Kidney capillary endothelial cell (primary cell): ENCODE measurements at regions not wholly inside any gene's neighbourhood (a gene's known extent, or its start where the extent isn't known, plus 50 kb on each side); places are given as distances from the start of the nearest gene placed in this dataset.
A peak's percentile ranks its signal among the peaks of the same experiment; 100 is the strongest.

Experiments used
- DNase-seq: peaks from one replicate; pipeline ENCODE4 v3.0.0-alpha.2; 2018; ENCODE audit warnings: low spot score

DNA sequence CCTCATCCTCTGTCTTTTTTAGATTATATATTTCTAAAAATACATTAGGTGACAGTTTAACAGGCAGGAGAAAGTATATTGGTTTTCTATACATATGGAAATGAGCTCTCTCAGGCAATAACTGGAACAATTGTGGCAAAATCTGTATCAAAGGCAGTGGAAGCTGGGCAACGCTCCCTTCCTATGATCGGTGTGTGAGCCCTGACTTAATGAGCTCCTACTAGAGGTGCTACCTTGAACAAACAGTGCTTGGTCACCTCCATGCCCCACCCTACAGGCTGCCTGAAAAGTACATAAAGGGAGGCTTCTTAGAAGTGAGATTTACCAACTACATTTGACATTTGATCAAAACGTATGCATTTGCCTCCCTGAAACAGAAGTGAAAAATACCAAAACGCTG, 185.3 kb downstream of the EFNB2 start:
- no peak for DNase-seq

DNA sequence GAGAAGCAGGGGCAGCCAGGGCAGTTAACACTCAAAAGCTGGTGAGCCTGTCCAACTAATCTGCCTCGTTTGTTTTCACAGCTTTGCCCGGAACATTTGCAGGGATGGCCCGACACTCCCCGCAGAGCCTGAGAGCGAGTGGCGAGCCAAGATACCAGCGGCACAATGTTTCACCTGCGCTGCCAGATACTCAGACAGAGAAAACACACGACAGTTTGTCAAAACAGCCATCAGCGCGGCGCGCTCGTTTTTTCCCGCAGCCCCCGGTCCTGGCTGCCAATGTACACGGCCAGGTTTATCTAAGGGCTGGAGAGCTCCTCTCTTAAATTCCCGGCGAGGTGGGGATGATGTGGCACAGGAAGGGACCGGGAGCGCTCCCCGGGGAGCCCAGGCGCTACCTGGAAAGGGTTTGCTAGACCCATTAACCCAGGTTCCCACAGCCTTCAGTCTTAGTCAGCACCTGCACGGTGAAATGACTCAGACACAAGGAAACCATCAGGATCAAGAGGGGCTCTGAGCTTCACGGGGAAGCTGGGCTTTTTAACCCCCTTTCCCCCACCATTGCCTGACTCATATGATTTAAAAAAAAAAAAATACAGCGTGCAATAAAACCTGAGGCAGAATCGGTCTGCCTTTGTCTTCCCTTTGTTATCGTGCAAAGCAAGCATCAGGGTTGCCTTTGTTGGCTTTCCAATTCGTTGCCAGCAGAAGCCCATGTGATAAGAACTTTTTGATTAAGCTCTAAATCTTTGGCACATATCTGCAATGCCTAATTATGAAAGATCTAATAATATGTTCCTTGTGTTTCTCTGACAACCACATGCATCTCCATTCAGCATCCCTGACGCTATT, 186.2 kb downstream of the EFNB2 start:
- DNase-seq: peak; percentile 8

DNA sequence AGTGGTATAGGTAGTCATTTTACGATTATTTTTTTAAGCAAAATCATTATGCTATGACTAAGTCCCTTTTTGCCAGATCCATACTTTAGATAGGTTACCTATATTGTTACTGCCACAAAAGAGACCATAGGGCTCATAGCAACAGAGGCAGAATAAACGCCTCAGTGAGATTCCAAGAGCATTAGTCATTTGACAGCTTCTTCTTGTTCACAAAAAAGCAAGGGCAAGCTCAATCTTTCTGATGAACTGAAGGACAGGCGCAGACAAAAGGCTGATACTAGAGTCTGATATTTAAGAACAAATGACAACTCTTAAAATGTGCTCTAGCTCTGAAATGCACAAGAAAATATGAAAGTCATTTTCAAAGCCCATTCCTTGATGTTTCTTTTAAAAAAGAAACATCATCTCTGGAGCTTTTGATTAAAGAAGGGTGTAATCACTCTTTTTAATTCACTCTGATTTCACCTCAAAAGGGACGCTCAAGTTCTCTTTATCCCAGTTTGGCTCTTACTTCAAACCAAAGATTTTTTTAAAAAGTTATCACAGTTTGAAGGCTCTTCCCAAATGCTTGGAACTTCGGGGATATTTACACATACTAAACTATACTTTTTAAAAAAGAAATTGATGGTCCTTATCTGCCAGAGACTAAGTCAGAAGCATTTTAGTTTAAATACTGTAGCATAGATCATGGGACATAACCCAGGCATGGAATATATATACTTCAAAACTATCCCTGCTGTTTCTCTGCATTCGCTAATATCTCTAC, 187.2 kb downstream of the EFNB2 start:
- peak; percentile 67 for DNase-seq

DNA sequence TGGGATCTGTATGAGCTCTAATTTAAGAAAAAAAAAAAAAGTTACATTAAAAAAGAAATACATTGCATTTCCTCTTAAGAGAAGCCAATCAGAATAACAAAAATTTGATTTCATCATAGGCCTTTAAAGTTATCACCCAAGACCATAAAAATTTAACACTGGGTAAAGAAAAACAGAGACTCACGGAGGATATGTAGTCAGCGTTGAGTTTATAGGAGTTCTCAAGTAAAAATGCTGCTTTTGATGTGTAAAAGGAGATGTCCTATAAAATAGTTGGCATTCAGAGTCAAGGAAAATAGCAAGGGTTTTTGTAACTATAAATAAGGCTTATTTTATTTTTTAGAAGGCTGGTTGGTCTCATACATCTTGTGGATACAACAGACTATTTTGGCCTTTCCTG, 191.1 kb downstream of the EFNB2 start:
- DNase-seq: no peak

DNA sequence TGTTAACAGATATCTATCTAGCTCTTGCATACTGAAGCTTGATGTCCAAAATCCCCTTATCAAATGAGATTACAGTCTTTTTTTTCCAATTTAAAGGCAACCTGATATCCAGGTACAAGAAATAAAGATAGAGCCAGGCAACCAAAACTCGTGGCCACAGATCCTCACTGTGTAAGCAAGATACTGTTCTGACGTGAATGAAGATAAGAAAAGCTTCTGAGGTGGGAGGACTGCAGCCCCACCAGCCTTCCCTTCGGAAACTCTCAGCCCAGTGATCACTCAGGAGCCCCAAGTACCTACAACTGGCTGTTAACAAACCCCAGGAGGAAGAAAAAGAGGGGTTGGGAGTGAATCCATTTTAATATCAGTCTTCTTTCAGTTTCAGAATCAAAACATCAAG, 191.6 kb downstream of the EFNB2 start:
- no peak for DNase-seq

DNA sequence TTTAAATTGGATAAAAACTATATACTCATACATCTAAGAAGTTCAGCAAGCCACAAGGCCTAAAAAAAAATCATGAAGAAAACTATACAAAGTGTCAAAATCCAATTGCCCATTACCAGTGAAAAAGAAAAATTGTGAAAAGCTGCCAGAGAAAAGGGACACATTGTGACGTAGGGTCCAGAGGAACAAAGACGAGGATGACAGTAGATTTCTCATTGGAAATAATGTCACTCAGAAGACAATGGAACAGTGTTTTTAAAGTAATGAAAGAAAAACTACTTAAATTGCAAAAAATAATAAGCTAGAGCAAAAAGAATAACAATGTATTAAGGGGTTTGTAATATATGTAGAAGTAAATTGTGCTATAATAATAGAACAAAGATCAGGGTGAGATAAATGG, 195.2 kb downstream of the EFNB2 start:
- no peak for DNase-seq

DNA sequence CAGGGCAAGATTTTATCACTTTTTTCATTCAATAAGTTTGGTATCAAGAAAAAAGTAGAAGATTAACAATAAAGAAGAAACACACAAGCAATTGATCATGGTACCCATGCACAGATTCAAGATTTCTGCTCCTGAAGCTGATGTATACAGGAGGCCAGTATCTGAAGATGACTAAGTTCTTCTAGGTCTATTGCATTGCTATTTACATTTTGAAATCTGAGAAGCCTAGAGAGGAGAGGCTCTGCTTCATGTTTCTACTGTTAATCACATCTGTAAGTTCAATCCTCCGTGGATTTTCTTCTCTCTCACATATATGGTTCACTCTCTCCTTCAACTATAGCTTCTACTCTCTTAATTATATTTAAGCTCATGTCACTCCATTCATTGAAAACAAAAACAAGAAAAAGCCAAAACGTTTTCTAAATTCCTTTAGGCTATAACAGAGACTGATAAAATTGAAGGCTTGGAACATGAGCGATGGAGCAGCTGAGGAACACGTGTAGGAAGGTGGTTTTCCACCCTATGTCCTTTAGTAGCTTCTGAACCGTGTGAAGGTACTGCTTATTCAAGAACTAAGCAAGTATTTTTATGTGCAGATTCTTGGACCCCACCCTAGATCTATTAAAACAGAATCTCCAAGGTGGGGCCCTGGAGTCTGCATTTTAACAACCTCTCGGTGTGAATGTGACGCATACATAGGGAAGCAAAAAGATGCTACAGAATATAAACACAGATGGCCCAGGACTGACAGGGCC, 198.2 kb downstream of the EFNB2 start:
- no peak for DNase-seq

DNA sequence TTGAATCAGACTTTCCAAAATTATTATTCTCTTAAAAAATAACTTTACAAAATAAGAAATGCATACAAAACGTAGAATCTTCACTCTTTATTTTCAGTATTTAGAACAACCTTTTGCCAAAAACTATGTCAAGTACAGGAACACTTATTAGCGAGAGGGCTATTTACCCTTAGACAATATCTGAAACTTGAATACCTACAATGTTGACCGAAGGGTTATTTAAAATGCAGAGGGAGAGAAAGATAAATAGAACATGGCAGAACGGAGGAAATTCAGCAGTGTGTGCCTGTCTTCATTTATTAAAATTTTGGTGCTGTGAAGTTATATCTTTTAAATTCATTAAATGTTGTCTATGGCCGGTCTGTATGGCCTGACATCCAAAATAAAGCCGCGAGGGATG, 198.8 kb downstream of the EFNB2 start:
- no peak for DNase-seq

DNA sequence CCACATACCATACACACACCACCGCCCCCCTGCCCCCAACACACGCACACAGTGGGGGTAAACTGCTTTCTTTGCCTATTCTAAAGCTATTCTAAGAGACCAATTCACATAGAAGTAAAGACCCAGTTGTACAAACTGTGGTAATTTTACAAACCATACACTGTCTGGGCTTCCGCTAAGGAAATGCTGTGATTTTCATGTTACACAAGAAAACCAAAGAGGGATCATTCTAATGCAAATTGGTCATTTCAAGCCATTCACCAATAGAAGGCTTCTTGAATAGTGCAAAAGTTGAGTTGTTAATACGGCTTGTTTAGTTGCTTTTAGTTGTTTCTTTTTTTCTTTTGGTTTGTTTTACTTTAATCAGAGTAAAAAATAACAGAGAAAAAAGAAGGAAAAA, 202.8 kb downstream of the EFNB2 start:
- DNase-seq: no peak

DNA sequence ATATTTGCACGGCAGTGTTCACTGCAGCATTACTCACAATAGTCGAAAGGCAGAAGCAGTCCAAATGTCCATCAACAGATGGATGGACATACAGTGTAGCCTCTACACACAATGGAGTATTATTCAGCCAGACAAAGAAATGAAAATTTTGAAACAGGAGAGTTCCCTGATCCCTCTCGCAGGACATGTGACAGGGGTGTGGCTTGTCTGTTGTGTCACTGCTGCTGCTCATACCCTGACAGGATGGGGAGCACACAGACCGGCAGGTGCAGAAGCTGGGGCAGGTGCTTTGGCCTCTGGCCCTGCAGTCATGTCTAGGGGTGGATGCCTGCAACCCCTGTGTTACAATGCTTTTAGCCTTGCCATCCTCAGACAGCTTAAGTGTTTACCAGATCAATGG, 204.3 kb downstream of the EFNB2 start:
- DNase-seq: no peak

DNA sequence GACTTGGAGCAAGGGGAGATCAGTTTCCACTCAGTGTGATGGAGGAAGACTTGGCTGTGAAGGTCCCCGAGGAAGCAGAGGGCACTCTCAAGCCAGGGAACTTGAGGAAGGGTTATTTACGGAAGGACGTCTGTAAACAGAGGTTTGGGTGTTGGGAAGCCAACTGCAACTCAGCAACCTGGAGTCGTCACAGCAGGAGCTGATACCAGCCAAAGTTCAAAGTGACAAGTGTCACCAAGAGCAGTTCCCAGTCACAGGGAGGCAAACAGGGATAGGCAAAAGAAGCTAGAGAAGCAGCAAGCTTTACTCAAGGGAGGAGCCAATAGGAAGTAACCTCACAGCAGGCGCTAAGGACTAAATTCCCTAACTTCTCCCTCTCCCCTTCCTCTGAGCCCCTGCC, 205.5 kb downstream of the EFNB2 start:
- DNase-seq: no peak

DNA sequence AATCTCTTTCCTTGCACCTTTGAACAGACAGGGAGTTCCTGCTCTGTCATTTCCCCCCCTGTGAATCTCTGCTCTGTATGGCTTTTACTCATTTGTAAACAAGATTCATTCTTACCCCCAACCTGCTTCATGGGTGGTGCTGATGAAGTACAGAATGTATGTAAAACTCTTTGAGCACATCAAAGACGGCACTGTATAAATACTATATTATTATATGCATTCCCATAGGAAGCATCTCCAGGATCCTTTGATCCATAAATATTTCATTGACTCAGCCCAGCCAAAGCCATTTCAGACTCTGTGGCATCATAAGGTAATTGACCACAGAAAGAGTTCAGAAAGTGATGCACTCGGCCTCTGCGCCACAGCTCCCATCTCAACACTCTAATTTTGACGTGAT, 208.7 kb downstream of the EFNB2 start:
- DNase-seq: no peak

DNA sequence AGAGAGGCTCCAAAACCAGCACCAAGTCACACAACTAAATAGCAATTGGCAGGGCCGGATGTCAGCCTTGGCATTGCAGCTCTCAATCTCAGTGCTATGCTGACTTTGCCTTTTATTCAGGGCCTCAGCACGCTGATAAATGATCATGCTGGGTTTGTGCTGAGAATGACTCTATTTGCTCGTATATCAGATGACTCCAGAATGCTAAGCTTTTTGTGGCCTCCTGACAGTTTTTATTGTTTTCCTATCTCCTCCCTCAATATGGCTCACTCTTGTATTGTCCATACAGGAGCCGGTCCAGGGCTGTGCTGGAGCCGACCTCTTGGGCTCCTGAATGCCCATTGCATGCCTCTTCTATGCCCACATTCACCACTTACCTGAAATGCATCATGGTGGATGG, 211.0 kb downstream of the EFNB2 start:
- DNase-seq: no peak

DNA sequence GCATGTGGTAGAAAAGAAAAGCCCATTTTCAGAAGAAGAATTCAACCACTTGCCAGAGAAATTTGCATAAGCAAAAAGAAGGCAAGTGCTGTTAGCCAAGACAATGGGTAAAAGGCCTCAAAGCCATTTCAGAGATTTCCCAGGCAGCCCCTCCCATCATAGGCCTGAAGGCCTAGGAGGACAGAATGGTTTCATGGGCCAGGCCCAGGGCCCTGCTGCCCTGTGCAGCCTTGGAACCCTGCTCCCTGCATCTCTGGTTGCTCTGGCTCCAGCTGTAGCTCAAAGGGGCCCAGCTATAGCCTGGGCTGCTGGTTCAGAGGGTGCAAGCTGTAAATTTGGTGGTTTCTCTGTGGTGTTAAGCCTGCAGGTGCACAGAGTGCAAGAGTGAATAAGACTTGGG, 212.8 kb downstream of the EFNB2 start:
- no peak for DNase-seq

DNA sequence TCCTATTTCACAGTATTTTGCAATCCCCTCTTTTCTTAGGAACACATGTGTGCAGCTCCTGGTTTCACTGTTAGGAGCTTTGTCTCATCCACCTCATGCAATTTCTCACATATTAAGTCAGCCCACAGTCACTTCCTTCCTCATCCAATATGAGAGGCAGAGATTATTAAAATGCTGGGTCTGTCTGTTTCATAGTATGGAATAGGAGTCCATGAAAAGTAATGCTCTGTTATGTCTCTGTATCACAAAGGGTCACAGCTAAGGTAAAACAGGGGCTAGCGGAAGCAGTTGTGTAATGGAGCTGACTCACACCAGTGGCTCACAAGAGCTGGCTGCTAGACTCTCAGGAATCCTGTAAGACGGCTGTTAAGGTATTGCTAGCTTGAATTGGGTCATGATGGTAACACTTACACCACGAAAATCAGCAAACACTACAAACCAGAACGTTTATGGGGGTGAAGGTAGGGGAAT, 216.5 kb downstream of the EFNB2 start:
- peak; percentile 95 for DNase-seq

DNA sequence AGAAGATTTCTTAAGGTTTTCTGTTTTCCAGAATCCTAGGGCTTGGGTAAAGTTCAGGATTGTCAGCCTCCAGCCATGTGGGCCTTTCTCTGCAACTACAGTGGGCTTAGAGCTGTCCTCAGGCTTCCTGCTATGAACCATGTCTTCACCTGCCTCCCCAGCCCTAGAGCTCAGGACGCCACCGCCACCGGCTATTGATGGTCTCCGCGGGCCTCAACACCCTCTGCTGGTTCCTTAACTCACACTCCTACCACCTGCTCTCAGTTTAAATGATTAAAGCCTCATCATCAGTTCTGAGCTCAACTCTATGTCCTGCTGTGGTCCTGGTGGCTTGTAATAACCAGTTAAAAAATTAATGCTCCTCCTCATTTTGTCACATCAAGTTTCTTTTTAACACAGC, 221.0 kb downstream of the EFNB2 start:
- DNase-seq: no peak

DNA sequence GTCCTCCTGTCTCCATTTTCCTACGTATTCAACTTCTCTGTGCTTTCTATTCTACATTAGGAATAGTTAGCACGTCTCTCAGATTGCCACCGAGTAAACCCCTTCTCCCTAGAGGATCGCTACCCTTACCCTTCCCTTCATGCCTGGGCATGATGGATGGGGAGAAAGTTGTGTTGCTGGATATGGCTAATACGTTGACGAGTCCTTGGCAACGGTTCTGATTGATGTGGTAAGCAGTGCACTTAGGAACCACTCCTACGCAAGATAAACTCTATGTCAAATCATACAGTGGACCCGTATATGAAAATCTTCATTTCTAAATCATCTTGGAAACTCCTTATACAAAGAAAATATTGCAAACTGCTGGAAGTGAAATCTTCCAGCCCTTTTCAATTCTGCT, 224.5 kb downstream of the EFNB2 start:
- no peak for DNase-seq

DNA sequence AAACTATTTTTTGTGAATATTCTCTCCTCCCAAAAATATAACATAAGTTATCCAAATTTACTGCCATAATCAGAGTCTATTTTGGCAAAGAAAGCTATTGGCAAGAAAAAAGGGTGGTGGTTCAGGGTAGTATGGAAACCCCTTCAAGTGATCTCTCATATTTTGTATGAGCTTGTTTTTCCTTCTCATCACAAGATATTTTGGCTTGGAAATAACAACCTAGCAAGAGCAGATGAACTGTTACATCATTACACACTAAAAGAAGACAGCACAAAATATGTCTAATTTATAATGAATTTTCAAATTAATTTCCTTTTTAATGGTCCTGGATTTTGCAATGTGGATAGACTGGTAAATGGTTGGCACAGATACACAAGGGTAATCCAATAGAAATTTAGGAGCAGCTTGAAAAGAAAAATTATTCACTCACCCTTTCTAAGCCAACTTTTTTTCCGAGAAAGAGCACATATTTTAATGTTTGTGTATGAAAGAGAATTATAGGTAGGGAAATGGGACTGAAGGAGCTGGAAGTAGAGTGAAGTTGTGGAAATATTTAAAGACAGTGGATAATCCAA, 225.1 kb downstream of the EFNB2 start:
- DNase-seq: no peak

DNA sequence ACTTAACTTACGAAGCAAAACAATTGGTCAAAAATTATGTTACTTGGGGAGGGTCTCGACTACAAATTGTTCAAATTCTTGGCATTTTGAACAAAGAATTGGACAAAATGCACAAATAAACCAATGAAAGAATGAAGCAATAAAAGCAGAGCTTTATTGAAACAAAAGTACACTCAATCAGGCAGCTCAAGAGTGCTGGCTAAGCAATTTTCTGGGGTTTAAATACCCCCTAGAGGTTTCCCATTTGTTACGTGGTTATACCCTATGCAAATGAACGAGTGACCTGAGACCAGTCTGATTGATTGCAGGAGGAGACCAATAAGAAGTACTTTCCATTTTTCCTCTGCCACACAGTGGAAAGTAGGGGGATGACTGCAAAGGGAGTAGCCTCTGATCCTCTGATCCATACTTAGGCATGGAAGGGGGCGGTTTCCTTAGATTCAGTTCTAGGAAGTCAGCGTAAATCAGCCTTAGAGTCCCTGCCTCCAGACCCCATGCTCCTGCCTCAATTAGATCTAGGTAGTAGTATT, 228.6 kb downstream of the EFNB2 start:
- DNase-seq: no peak

DNA sequence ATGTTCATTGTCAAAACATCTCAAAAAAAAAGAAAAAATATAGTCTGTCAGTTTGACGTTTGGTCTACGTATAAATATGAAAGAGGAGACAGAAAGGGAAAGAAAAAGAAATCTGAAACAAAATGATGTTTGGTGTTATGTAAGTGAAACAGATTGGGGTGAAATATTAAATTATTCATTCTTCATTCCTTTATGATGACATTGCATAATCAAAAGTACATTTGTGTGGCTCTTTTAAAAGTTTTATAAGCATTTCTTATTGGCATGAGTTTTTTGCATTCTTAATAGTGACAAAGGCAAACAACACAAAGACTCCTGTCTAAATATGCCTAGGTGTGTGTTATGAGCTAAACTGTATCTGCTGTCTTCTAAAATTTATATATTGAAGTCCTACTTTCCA, 232.6 kb downstream of the EFNB2 start:
- no peak for DNase-seq

DNA sequence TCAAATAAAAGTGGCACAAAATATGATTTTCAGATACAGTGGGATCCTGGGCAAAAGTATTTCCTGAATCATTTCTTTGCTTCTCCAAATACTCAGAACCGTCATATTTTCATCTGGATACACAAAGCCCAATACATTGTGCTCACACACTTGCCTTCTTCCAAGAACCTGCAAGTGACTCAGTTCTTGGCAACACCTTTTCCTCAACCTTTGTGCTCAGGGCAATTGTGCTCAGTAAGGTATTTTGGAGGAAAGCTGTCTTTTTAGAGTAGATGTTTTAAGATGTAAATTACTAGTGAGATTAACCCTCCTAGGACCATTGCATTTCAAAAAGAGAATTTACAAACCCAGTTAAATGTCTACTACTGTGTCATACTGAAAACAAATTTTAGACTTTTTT, 233.5 kb downstream of the EFNB2 start:
- no peak for DNase-seq

DNA sequence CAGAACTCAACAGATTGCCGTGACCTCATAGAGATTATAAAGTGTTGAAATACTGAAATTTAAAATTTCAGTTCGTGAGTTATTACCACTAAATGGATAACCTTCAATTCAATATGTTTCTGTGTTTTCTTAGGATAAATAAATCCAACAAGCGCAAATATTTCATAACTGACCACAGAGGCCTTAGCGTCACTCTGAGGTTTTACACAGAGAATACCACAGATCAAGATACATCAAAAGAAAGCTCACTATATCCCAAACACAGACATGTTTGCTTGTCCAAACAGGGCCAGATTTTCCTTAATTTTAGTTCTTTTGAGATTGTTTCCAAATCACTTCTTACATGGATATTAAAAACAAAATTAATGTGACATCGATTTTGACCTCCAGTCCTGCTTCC, 235.8 kb downstream of the EFNB2 start:
- DNase-seq: no peak
